Osteoblast (primary cell): ENCODE measurements at regions not wholly inside any gene's neighbourhood (a gene's known extent, or its start where the extent isn't known, plus 50 kb on each side); places are given as distances from the start of the nearest gene placed in this dataset.

ENCODE experiments used
- DNase-seq: peaks from one replicate; pipeline ENCODE4 v3.0.0; 2011; ENCODE audit warnings: low spot score, mixed read lengths; ENCODE audit not compliant: insufficient read length; ENCODE audit errors: missing footprints
- H2AFZ ChIP-seq: 2 replicates; pipeline ENCODE4 v1.6.0; 2011; ENCODE audit warnings: mild to moderate bottlenecking, low read length
- H3K27ac ChIP-seq: 2 replicates; pipeline ENCODE4 v1.5.1; 2011; ENCODE audit warnings: mild to moderate bottlenecking, low read depth, low read length, moderate library complexity
- H3K27me3 ChIP-seq: 2 replicates; pipeline ENCODE4 v1.6.0; 2012; ENCODE audit warnings: mild to moderate bottlenecking, control low read depth, inconsistent platforms, low read length, moderate library complexity; ENCODE audit not compliant: insufficient read depth
- H3K36me3 ChIP-seq: 2 replicates; pipeline ENCODE4 v1.5.1; 2011; ENCODE audit warnings: mild to moderate bottlenecking, low read length, control low read depth, moderate library complexity; ENCODE audit not compliant: insufficient read depth
- H3K4me1 ChIP-seq: 2 replicates; pipeline ENCODE4 v1.5.1; 2011; ENCODE audit warnings: mild to moderate bottlenecking, low read length, control low read depth, moderate library complexity; ENCODE audit not compliant: insufficient read depth
- H3K4me2 ChIP-seq: 2 replicates; pipeline ENCODE4 v1.6.0; 2011; ENCODE audit warnings: mild to moderate bottlenecking, low read length; ENCODE audit not compliant: insufficient read depth
- H3K4me3 ChIP-seq: fragments of 200-600 bp; sonication (generic); 3 replicates; pipeline ENCODE4 v1.5.1; 2012; ENCODE audit warnings: mild to moderate bottlenecking, low read length, inconsistent platforms; ENCODE audit not compliant: insufficient read depth
- H3K79me2 ChIP-seq: 2 replicates; pipeline ENCODE4 v1.6.0; 2012; ENCODE audit warnings: mild to moderate bottlenecking, low read length, control low read depth, inconsistent platforms; ENCODE audit not compliant: insufficient read depth
- H3K9me3 ChIP-seq: 2 replicates; pipeline ENCODE4 v1.5.1; 2011; ENCODE audit warnings: low read depth, low read length, control low read depth
- H4K20me1 ChIP-seq: 2 replicates; pipeline ENCODE4 v1.6.0; 2012; ENCODE audit warnings: mild to moderate bottlenecking, low read length, control low read depth; ENCODE audit not compliant: insufficient read depth
- TF ChIP-seq, protein P1 (sequence below): IDR thresholded peaks from 2 replicates; pipeline ENCODE4 v1.5.1; 2011; ENCODE audit warnings: mild to moderate bottlenecking, low read depth, low read length, moderate library complexity; ENCODE audit errors: extremely low read depth

GRCh38 chr14:83556746-83557453, 1973.0 kb upstream of the FLRT2 start:
- Histone ChIP-seq H3K27me3 (no peaks in the 10 kb centered on the region), H3K27ac (no peak overlapping the region), H4K20me1 (no peaks in the 10 kb centered on the region), H3K4me2 (no peak overlapping the region), H3K79me2 (no peaks in the 10 kb centered on the region), H3K9me3 (no peaks in the 10 kb centered on the region), H3K36me3 (no peaks in the 10 kb centered on the region), H3K4me3 (no peak overlapping the region), H2AFZ (no peak overlapping the region), H3K4me1 (no peaks in the 10 kb centered on the region)
- no peak for DNase-seq
- TF ChIP-seq, protein P1, sequence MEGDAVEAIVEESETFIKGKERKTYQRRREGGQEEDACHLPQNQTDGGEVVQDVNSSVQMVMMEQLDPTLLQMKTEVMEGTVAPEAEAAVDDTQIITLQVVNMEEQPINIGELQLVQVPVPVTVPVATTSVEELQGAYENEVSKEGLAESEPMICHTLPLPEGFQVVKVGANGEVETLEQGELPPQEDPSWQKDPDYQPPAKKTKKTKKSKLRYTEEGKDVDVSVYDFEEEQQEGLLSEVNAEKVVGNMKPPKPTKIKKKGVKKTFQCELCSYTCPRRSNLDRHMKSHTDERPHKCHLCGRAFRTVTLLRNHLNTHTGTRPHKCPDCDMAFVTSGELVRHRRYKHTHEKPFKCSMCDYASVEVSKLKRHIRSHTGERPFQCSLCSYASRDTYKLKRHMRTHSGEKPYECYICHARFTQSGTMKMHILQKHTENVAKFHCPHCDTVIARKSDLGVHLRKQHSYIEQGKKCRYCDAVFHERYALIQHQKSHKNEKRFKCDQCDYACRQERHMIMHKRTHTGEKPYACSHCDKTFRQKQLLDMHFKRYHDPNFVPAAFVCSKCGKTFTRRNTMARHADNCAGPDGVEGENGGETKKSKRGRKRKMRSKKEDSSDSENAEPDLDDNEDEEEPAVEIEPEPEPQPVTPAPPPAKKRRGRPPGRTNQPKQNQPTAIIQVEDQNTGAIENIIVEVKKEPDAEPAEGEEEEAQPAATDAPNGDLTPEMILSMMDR, result no peak

GRCh38 chr14:83558946-83559345, 1971.0 kb upstream of the FLRT2 start:
- H3K4me3 ChIP-seq, result no peak overlapping the region
- no peaks in the 10 kb centered on the region for H4K20me1 ChIP-seq
- H3K4me1 ChIP-seq, result no peaks in the 10 kb centered on the region
- no peak overlapping the region for H3K27ac ChIP-seq
- no peaks in the 10 kb centered on the region for H3K9me3 ChIP-seq
- no peaks in the 10 kb centered on the region for H3K27me3 ChIP-seq
- TF ChIP-seq, protein P1, result no peak
- H3K79me2 ChIP-seq, result no peaks in the 10 kb centered on the region
- H3K4me2 ChIP-seq, result no peak overlapping the region
- DNase-seq, result no peak
- no peaks in the 10 kb centered on the region for H3K36me3 ChIP-seq
- no peak overlapping the region for H2AFZ ChIP-seq

DNA sequence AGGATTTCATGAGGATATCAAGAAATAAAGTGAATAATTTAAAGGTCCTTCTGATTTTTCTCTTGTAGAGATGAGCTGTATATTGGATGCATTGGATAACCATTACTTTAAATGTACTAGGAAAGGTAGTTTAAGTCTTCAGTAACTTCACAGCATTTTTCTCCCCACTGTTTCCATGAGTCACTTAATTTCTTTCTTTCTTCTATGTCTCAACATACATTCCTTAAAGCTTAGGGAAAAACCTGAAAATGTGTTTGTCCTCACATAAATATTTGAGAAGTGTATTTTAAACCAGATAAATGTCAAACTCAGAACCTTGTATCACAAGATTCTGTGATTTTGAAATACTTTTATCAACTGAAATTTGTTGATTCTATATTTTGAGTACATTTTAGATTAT, 1970.2 kb upstream of the FLRT2 start:
- H3K9me3 ChIP-seq, result no peaks in the 10 kb centered on the region

GRCh38 chr14:83561261-83561660, 1968.7 kb upstream of the FLRT2 start:
- no peak overlapping the region for H3K27ac ChIP-seq
- no peak overlapping the region for H3K4me3 ChIP-seq
- H3K4me1 ChIP-seq, result no peaks in the 10 kb centered on the region
- DNase-seq, result no peak
- no peaks in the 10 kb centered on the region for H3K9me3 ChIP-seq
- H2AFZ ChIP-seq, result no peak overlapping the region
- no peaks in the 10 kb centered on the region for H4K20me1 ChIP-seq
- no peaks in the 10 kb centered on the region for H3K79me2 ChIP-seq
- no peaks in the 10 kb centered on the region for H3K36me3 ChIP-seq
- TF ChIP-seq, protein P1, result no peak
- H3K27me3 ChIP-seq, result no peaks in the 10 kb centered on the region
- H3K4me2 ChIP-seq, result no peak overlapping the region

More for the DNA sequence above, 1970.2 kb upstream of the FLRT2 start:
- H3K27me3 ChIP-seq, result no peaks in the 10 kb centered on the region
- H3K4me3 ChIP-seq, result no peak overlapping the region
- TF ChIP-seq, protein P1, result no peak
- no peak for DNase-seq
- no peak overlapping the region for H3K4me2 ChIP-seq
- H2AFZ ChIP-seq, result no peak overlapping the region
- no peaks in the 10 kb centered on the region for H3K4me1 ChIP-seq
- H3K79me2 ChIP-seq, result no peaks in the 10 kb centered on the region
- H4K20me1 ChIP-seq, result no peaks in the 10 kb centered on the region
- no peak overlapping the region for H3K27ac ChIP-seq
- no peaks in the 10 kb centered on the region for H3K36me3 ChIP-seq
